GM12874 (cell line): ENCODE measurements at regions not wholly inside any gene's neighbourhood (a gene's known extent, or its start where the extent isn't known, plus 50 kb on each side); places are given as distances from the start of the nearest gene placed in this dataset.

Experiments
- CTCF ChIP-seq: IDR thresholded peaks from 2 replicates; pipeline ENCODE4 v1.5.1; 2011; ENCODE audit warnings: low read depth, mild to moderate bottlenecking, control low read depth, low read length, moderate library complexity; ENCODE audit not compliant: insufficient read depth

- TF ChIP-seq CTCF, result no peak
Observed at GRCh38 chr14:87018294-87018693, 974.7 kb downstream of the GALC start.

- no peak for TF ChIP-seq CTCF
Observed at GRCh38 chr14:87017335-87017734, 975.6 kb downstream of the GALC start.

- 0 out of 2 replicates have a peak, but pooled peaks have one; percentile 1 for TF ChIP-seq CTCF
Observed at GRCh38 chr14:87014856-87015255, 978.1 kb downstream of the GALC start.

GRCh38 chr14:87013583-87013982 is 979.4 kb downstream of the GALC start:
- TF ChIP-seq CTCF, result no peak

GRCh38 chr14:87008965-87009364 is 984.0 kb downstream of the GALC start:
- TF ChIP-seq CTCF, result no peak

GRCh38 chr14:87005280-87005679 is 987.7 kb downstream of the GALC start:
- no peak for TF ChIP-seq CTCF

GRCh38 chr14:87002776-87003175 is 990.2 kb downstream of the GALC start:
- no peak for TF ChIP-seq CTCF

GRCh38 chr14:87001333-87001732 is 991.6 kb downstream of the GALC start:
- no peak for TF ChIP-seq CTCF
